Activated naive CD8-positive, alpha-beta T cell treated with anti-CD3 and anti-CD28 coated beads, Interleukin-2, amount 50 U/mL, for 24 hours (primary cell): ENCODE measurements at regions not wholly inside any gene's neighbourhood (a gene's known extent, or its start where the extent isn't known, plus 50 kb on each side); places are given as distances from the start of the nearest gene placed in this dataset.
"Not testable (repeated sequence)": the region's sequence is repeated elsewhere in the genome, so short reads cannot be mapped to it uniquely, and the experiment has no call there.

Experiments used
- ATAC-seq: fragments of 150-1000 bp; cut with Tn5 transposase; one replicate; pipeline ENCODE4 v1.10.0; 2021
- DNase-seq: peaks from one replicate; pipeline ENCODE4 v3.0.0; 2021
- H3K27ac Mint-ChIP-seq: one replicate; pipeline ENCODE4 v1.8.0; 2021; ENCODE audit warnings: mild to moderate bottlenecking, mixed read lengths
- H3K27me3 Mint-ChIP-seq: one replicate; pipeline ENCODE4 v1.8.0; 2021; ENCODE audit warnings: mixed read lengths
- H3K36me3 Mint-ChIP-seq: one replicate; pipeline ENCODE4 v1.8.0; 2021; ENCODE audit warnings: low read depth, mixed read lengths
- H3K4me1 Mint-ChIP-seq: one replicate; pipeline ENCODE4 v1.8.0; 2021; ENCODE audit warnings: mixed read lengths
- H3K4me3 Mint-ChIP-seq: one replicate; pipeline ENCODE4 v1.8.0; 2021; ENCODE audit warnings: mild to moderate bottlenecking, moderate library complexity, mixed read lengths
- H3K9me3 Mint-ChIP-seq: one replicate; pipeline ENCODE4 v1.8.0; 2021; ENCODE audit warnings: mixed read lengths

GRCh38 chr15:91431041-91431715 is 331.1 kb downstream of the SV2B start:
- no peaks in the 10 kb centered on the region for H3K36me3 Mint-ChIP-seq
- H3K27ac Mint-ChIP-seq, result no peak overlapping the region
- peaks cover 8% of the 10 kb centered on the region for H3K4me1 Mint-ChIP-seq
- no peak for DNase-seq
- H3K9me3 Mint-ChIP-seq, result no peaks in the 10 kb centered on the region
- H3K4me3 Mint-ChIP-seq, result no peak overlapping the region
- ATAC-seq, result no peak
- no peaks in the 10 kb centered on the region for H3K27me3 Mint-ChIP-seq

GRCh38 chr15:91435113-91435512 is 335.1 kb downstream of the SV2B start:
- Mint-ChIP-seq H3K4me3 (no peak overlapping the region), H3K36me3 (no peaks in the 10 kb centered on the region), H3K4me1 (no peaks in the 10 kb centered on the region), H3K27me3 (no peaks in the 10 kb centered on the region), H3K27ac (no peak overlapping the region), H3K9me3 (peaks cover 5% of the 10 kb centered on the region)
- ATAC-seq, result no peak
- no peak for DNase-seq

- H3K36me3 Mint-ChIP-seq, result peaks cover 1% of the 10 kb centered on the region
- DNase-seq (no peak), ATAC-seq (no peak)
- H3K4me3 Mint-ChIP-seq, result no peak overlapping the region
- H3K27me3 Mint-ChIP-seq, result no peaks in the 10 kb centered on the region
- H3K9me3 Mint-ChIP-seq, result peaks cover 14% of the 10 kb centered on the region
- no peak overlapping the region for H3K27ac Mint-ChIP-seq
- H3K4me1 Mint-ChIP-seq, result peaks cover 5% of the 10 kb centered on the region
Measured at GRCh38 chr15:91444656-91445055, 344.6 kb downstream of the SV2B start.

GRCh38 chr15:91445695-91446228 is 345.7 kb downstream of the SV2B start:
- DNase-seq (no peak), ATAC-seq (no peak)
- Mint-ChIP-seq H3K27ac (no peak overlapping the region), H3K27me3 (no peaks in the 10 kb centered on the region), H3K4me1 (peaks cover 5% of the 10 kb centered on the region), H3K9me3 (peaks cover 11% of the 10 kb centered on the region), H3K4me3 (no peak overlapping the region), H3K36me3 (peaks cover 1% of the 10 kb centered on the region)

- no peak for ATAC-seq
- Mint-ChIP-seq H3K27me3 (no peaks in the 10 kb centered on the region), H3K4me3 (no peak overlapping the region), H3K9me3 (peaks cover 14% of the 10 kb centered on the region), H3K36me3 (peaks cover 4% of the 10 kb centered on the region), H3K27ac (no peak overlapping the region), H3K4me1 (peaks cover 12% of the 10 kb centered on the region)
- DNase-seq, result no peak
Measured at GRCh38 chr15:91447991-91448644, 348.1 kb downstream of the SV2B start.

GRCh38 chr15:91453376-91453775 is 353.3 kb downstream of the SV2B start:
- H3K27me3 Mint-ChIP-seq, ATAC-seq, H3K4me3 Mint-ChIP-seq, H3K36me3 Mint-ChIP-seq, DNase-seq: not testable (repeated sequence)
- H3K4me1 Mint-ChIP-seq, result peaks cover 19% of the 10 kb centered on the region
- peak overlapping the region; percentile 4 for H3K27ac Mint-ChIP-seq
- H3K9me3 Mint-ChIP-seq, result peaks cover 30% of the 10 kb centered on the region

GRCh38 chr15:91456251-91456718 is 356.2 kb downstream of the SV2B start:
- Mint-ChIP-seq H3K4me3 (no peak overlapping the region), H3K27me3 (no peaks in the 10 kb centered on the region), H3K4me1 (peaks cover 19% of the 10 kb centered on the region), H3K27ac (no peak overlapping the region), H3K36me3 (peaks cover 9% of the 10 kb centered on the region), H3K9me3 (peaks cover 30% of the 10 kb centered on the region)
- no peak for ATAC-seq
- no peak for DNase-seq

- no peak for DNase-seq
- Mint-ChIP-seq H3K9me3 (peaks cover 29% of the 10 kb centered on the region), H3K36me3 (peaks cover 9% of the 10 kb centered on the region), H3K4me1 (peaks cover 19% of the 10 kb centered on the region), H3K27me3 (no peaks in the 10 kb centered on the region), H3K4me3 (no peak overlapping the region), H3K27ac (no peak overlapping the region)
- no peak for ATAC-seq
Measured at GRCh38 chr15:91456921-91457320, 356.9 kb downstream of the SV2B start.

GRCh38 chr15:91461377-91461776 is 361.3 kb downstream of the SV2B start:
- Mint-ChIP-seq H3K27ac (no peak overlapping the region), H3K4me3 (no peak overlapping the region), H3K36me3 (no peaks in the 10 kb centered on the region), H3K9me3 (no peaks in the 10 kb centered on the region), H3K4me1 (no peaks in the 10 kb centered on the region), H3K27me3 (no peaks in the 10 kb centered on the region)
- ATAC-seq (no peak), DNase-seq (no peak)

GRCh38 chr15:91465086-91465485 is 365.0 kb downstream of the SV2B start:
- Mint-ChIP-seq H3K4me1 (peaks cover 22% of the 10 kb centered on the region), H3K4me3 (no peak overlapping the region), H3K9me3 (no peaks in the 10 kb centered on the region), H3K27me3 (no peaks in the 10 kb centered on the region), H3K36me3 (no peaks in the 10 kb centered on the region), H3K27ac (no peak overlapping the region)
- DNase-seq, result no peak
- no peak for ATAC-seq

GRCh38 chr15:91465696-91466095 is 365.6 kb downstream of the SV2B start:
- Mint-ChIP-seq H3K36me3 (peaks cover 3% of the 10 kb centered on the region), H3K4me3 (no peak overlapping the region), H3K4me1 (peaks cover 28% of the 10 kb centered on the region), H3K9me3 (peaks cover 3% of the 10 kb centered on the region), H3K27me3 (no peaks in the 10 kb centered on the region), H3K27ac (no peak overlapping the region)
- DNase-seq (no peak), ATAC-seq (no peak)

GRCh38 chr15:91468871-91469580 is 369.0 kb downstream of the SV2B start:
- Mint-ChIP-seq H3K9me3 (peaks cover 8% of the 10 kb centered on the region), H3K27ac (peak overlapping the region; percentile 82), H3K27me3 (no peaks in the 10 kb centered on the region), H3K36me3 (peaks cover 3% of the 10 kb centered on the region), H3K4me1 (peaks cover 48% of the 10 kb centered on the region), H3K4me3 (peak overlapping the region; percentile 56)
- peak; percentile 18 for DNase-seq
- ATAC-seq, result no peak

- peak; percentile 65 for DNase-seq
- Mint-ChIP-seq H3K4me3 (peak overlapping the region; percentile 56), H3K36me3 (peaks cover 3% of the 10 kb centered on the region), H3K27ac (peak overlapping the region; percentile 82), H3K9me3 (peaks cover 8% of the 10 kb centered on the region), H3K4me1 (peaks cover 48% of the 10 kb centered on the region), H3K27me3 (no peaks in the 10 kb centered on the region)
- ATAC-seq, result peak; percentile 79
Measured at GRCh38 chr15:91469632-91470567, 369.8 kb downstream of the SV2B start.

GRCh38 chr15:91471468-91471867 is 371.4 kb downstream of the SV2B start:
- Mint-ChIP-seq H3K4me3 (peak overlapping the region; percentile 24), H3K27ac (no peak overlapping the region), H3K9me3 (peaks cover 8% of the 10 kb centered on the region), H3K36me3 (peaks cover 3% of the 10 kb centered on the region), H3K27me3 (no peaks in the 10 kb centered on the region), H3K4me1 (peaks cover 48% of the 10 kb centered on the region)
- ATAC-seq (no peak), DNase-seq (peak; percentile 15)
